Right lobe of liver (tissue), 6 donors: ENCODE measurements at regions not wholly inside any gene's neighbourhood (a gene's known extent, or its start where the extent isn't known, plus 50 kb on each side); places are given as distances from the start of the nearest gene placed in this dataset.
A peak's percentile ranks its signal among the peaks of the same experiment; 100 is the strongest.

Source experiments
- ATAC-seq, 4 donors: fragments of 200-7000 bp; cut with Tn5 transposase; one replicate each; pipeline ENCODE4 v1.9.1; 2020; ENCODE audit warnings: mild to moderate bottlenecking in 4 of 4, moderate library complexity in 4 of 4
- DNase-seq, 3 donors: peaks; one replicate each; pipeline ENCODE4 v3.0.0-alpha.2; 2020
- H3K27ac ChIP-seq, 3 donors: fragments of 200-600 bp; one replicate each; pipeline ENCODE4 v1.8.0; 2022
- H3K27me3 ChIP-seq, 2 donors: fragments of 200-600 bp; one replicate each; pipeline ENCODE4 v1.8.0; 2022
- H3K36me3 ChIP-seq, 4 donors: fragments of 200-600 bp; sonication (generic) in 1 of 4; one replicate each; pipeline versions ENCODE4 v1.5.1 to v1.8.0; 2017 to 2022; ENCODE audit warnings: control low read depth in 1 of 4
- H3K4me1 ChIP-seq, 4 donors: fragments of 200-600 bp; sonication (generic) in 1 of 4; one replicate each; pipeline versions ENCODE4 v1.5.1 to v1.8.0; 2017 to 2022; ENCODE audit warnings: control low read depth in 1 of 4
- H3K4me3 ChIP-seq, 3 donors: fragments of 200-600 bp; one replicate each; pipeline ENCODE4 v1.8.0; 2022
- H3K9me3 ChIP-seq, 4 donors: fragments of 200-600 bp; sonication (generic) in 1 of 4; one replicate each; pipeline versions ENCODE4 v1.5.1 to v1.8.0; 2017 to 2022; ENCODE audit warnings: control low read depth in 1 of 4
- POLR2A ChIP-seq: fragments of 450-650 bp; IDR thresholded peaks from one replicate; pipeline ENCODE4 v1.6.1; 2017; ENCODE audit warnings: antibody characterized with exemption, mild to moderate bottlenecking
- WGBS: methylation state at CpG from one replicate; pipeline ENCODE4 v1.1.6; 2018; ENCODE audit warnings: low coverage, low lambda C conversion rate; ENCODE audit not compliant: insufficient coverage; ENCODE audit errors: missing lambda C conversion rate; 5-methylcytosine and 5-hydroxymethylcytosine counted together
- intact Hi-C, 2 donors: fragments of 100-400 bp; cut with DNase I; formaldehyde crosslinking; loops; one replicate each; pipeline versions ENCODE4 v1.11.2 to v1.14.1; 2022
- TF ChIP-seq, protein P1 (sequence below), 4 donors: fragments of 200-600 bp in 3 of 4; fragments of 450-650 bp in 1 of 4; IDR thresholded peaks; one replicate each; pipeline versions ENCODE4 v1.5.1 to v1.8.0; 2016 to 2022; ENCODE audit warnings: antibody characterized with exemption in 4 of 4, mild to moderate bottlenecking in 2 of 4
- donor health status: DM: no; HTN: yes; CAD: no.
- donor health status: DM: no; HTN: no; CAD: no.
- donor health status: DM: no; HTN: no; CAD: no.
- donor health status: DM: no; HTN: yes; CAD: no.
- donor health status: DM: no; HTN: yes; CAD: no.

DNA sequence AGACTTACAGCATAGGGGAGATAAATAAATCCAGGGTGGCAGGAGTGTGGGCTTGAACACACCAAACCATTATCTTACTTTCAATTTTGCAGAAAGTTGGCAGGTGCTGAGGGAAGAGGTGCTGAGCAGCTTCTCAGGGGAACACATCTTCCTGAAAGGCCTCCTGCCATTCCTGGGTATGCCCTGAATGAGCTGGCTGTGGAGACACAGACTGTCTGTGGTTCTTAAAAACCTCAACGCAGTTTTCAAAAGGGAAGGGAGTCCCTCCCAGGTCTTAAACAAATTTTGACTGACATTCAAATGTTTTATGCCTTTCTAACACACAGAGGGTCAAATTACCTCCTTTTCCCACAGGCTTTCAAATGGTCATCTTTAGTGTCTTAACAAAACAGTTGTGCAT, 166.9 kb downstream of the TNFSF18 start:
- 36% methylated on average over 1 of the region's 1 CpG for WGBS
- Histone ChIP-seq H3K9me3 (no peaks in the 10 kb centered on the region), H3K4me1 (no peaks in the 10 kb centered on the region), H3K27me3 (no peaks in the 10 kb centered on the region), H3K27ac (no peak overlapping the region), H3K4me3 (no peak overlapping the region), H3K36me3 (no peaks in the 10 kb centered on the region)
- no peak for ATAC-seq
- intact Hi-C loops = no loop called here
- TF ChIP-seq, protein P1, sequence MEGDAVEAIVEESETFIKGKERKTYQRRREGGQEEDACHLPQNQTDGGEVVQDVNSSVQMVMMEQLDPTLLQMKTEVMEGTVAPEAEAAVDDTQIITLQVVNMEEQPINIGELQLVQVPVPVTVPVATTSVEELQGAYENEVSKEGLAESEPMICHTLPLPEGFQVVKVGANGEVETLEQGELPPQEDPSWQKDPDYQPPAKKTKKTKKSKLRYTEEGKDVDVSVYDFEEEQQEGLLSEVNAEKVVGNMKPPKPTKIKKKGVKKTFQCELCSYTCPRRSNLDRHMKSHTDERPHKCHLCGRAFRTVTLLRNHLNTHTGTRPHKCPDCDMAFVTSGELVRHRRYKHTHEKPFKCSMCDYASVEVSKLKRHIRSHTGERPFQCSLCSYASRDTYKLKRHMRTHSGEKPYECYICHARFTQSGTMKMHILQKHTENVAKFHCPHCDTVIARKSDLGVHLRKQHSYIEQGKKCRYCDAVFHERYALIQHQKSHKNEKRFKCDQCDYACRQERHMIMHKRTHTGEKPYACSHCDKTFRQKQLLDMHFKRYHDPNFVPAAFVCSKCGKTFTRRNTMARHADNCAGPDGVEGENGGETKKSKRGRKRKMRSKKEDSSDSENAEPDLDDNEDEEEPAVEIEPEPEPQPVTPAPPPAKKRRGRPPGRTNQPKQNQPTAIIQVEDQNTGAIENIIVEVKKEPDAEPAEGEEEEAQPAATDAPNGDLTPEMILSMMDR (IDR thresholded peaks at IDR 0.05) = no peak
- no peak for TF ChIP-seq POLR2A
- DNase-seq = no peak

DNA sequence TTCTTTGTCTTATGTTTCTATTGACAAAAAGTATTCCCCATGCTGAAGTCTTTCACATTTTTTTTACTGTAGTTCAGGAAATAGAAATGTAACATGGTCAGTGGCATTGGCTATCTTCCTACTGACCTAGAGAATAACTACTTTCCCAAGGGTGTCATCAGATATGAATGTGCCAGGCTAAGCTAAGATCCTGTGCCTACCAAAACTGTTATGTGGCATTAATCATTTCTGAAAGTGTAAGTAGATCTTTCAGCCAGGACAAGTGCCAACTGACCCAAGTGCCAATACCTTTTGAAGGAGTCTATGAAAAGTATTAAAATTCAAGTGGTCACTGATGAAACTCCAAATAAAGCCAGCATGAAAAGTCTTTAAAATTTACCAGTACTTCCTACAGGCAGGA, 165.3 kb downstream of the TNFSF18 start:
- Histone ChIP-seq H3K27ac (no peak overlapping the region), H3K4me1 (no peaks in the 10 kb centered on the region), H3K4me3 (no peak overlapping the region), H3K27me3 (no peaks in the 10 kb centered on the region), H3K9me3 (no peaks in the 10 kb centered on the region), H3K36me3 (no peaks in the 10 kb centered on the region)
- TF ChIP-seq, protein P1 (IDR thresholded peaks at IDR 0.05) = no peak
- TF ChIP-seq POLR2A = no peak
- intact Hi-C loops = no loop called here
- DNase-seq (no peak), ATAC-seq (no peak)

DNA sequence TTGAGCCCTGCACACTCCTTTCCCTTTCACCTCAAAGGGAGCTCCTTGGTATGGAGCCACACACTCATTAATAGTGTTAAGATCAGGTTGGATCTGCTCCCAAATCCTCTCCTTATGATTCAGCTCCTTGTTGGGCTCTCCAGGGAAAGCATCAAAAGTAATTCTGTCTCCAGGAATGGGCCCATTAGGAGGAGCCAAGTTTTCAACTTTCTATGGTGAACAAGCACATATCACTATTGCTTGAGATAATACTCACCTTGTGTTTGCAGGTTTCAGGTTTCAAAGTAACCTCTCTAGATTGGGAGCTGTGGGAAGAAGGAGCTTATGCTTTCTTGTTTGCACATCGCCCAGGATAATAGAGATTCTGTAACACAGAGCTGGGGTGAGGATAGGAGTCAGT, 164.8 kb downstream of the TNFSF18 start:
- Histone ChIP-seq H3K27me3 (no peaks in the 10 kb centered on the region), H3K36me3 (no peaks in the 10 kb centered on the region), H3K27ac (no peak overlapping the region), H3K9me3 (no peaks in the 10 kb centered on the region), H3K4me1 (no peaks in the 10 kb centered on the region), H3K4me3 (no peak overlapping the region)
- intact Hi-C loops = no loop called here
- DNase-seq (no peak), ATAC-seq (no peak)
- TF ChIP-seq, protein P1 (IDR thresholded peaks at IDR 0.05) = no peak
- WGBS = 70% methylated on average over 1 of the region's 1 CpG

DNA sequence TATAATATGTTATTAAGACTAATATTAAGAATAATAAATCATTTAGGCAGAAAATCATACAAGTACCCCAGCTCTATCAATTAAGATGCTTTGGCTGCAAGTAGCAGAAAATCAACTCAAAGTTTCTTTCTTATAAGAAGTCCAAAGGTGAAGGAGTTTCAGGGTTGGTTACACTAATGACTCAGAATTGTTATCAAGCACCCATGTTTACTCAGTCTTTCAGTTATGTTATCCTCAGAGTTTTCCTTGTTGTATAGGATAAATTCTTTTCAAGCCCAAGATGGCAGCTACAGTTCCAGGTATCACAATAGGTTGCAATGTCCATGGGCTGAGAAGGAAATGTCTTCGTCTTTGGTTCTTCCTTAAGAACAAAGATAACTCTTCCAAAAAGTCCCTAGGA, 163.6 kb downstream of the TNFSF18 start:
- no peak for DNase-seq
- H3K9me3 ChIP-seq = no peaks in the 10 kb centered on the region
- TF ChIP-seq, protein P1 (IDR thresholded peaks at IDR 0.05) = no peak
- TF ChIP-seq POLR2A = no peak
- H3K27ac ChIP-seq = no peak overlapping the region
- intact Hi-C loops = no loop called here
- H3K36me3 ChIP-seq = no peaks in the 10 kb centered on the region
- WGBS = 100% methylated on average over 1 of the region's 1 CpG
- H3K27me3 ChIP-seq = no peaks in the 10 kb centered on the region
- ATAC-seq = no peak
- no peak overlapping the region for H3K4me3 ChIP-seq
- H3K4me1 ChIP-seq = no peaks in the 10 kb centered on the region

DNA sequence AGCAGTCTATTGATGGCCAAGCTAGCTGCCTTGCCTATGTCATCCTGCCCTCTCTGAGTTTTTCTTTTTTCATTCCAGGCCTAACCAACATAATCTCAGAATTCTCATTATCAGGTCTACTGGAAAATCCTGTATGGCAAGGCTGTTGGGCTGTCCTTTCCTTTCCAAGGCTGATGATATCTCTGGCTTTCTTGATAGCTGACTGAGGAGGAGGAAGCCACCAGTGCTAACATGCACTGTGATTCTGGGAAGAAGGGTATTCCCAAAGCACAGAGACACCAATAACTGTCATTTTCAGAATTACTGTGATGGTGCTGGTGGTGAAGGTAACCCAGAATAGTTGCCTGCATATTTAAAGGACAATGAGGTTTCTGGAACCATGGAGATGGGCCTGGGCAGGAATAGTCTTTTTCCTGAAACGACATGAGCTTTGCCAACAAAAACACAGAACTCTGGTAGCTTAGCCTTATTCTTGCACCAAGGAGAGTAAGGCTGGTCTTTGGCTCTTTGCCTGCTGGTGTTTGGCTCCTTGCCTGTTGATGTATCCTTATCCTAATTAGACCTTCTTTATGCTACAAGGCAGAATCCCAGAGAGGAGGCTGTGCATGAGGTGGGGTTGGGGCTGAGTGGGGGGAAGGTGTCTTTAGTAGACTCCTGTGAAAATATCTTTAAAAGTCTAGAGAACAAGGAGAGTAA, 157.4 kb downstream of the TNFSF18 start:
- Histone ChIP-seq H3K27ac (no peak overlapping the region), H3K36me3 (no peaks in the 10 kb centered on the region), H3K9me3 (no peaks in the 10 kb centered on the region), H3K27me3 (no peaks in the 10 kb centered on the region), H3K4me3 (no peak overlapping the region), H3K4me1 (no peaks in the 10 kb centered on the region)
- DNase-seq = peak in 1 of 3 donors; percentile 45
- TF ChIP-seq, protein P1 (IDR thresholded peaks at IDR 0.05) = no peak
- TF ChIP-seq POLR2A = no peak
- intact Hi-C loops = no loop called here
- no peak for ATAC-seq
- 11% methylated on average over 1 of the region's 1 CpG for WGBS
